ENCODE measurements at regions not wholly inside any gene's neighbourhood (a gene's known extent, or its start where the extent isn't known, plus 50 kb on each side); places are given as distances from the start of the nearest gene placed in this dataset.

- H3K4me3 ChIP-seq (ENCODE audit: control insufficient read depth, low read depth, low read length), result no peak overlapping the region
- TF ChIP-seq, protein P1, sequence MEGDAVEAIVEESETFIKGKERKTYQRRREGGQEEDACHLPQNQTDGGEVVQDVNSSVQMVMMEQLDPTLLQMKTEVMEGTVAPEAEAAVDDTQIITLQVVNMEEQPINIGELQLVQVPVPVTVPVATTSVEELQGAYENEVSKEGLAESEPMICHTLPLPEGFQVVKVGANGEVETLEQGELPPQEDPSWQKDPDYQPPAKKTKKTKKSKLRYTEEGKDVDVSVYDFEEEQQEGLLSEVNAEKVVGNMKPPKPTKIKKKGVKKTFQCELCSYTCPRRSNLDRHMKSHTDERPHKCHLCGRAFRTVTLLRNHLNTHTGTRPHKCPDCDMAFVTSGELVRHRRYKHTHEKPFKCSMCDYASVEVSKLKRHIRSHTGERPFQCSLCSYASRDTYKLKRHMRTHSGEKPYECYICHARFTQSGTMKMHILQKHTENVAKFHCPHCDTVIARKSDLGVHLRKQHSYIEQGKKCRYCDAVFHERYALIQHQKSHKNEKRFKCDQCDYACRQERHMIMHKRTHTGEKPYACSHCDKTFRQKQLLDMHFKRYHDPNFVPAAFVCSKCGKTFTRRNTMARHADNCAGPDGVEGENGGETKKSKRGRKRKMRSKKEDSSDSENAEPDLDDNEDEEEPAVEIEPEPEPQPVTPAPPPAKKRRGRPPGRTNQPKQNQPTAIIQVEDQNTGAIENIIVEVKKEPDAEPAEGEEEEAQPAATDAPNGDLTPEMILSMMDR (IDR thresholded peaks at IDR 0.05; ENCODE audit: control insufficient read depth, insufficient read depth, low read depth, low read length, missing control alignments), result no peak
- no peak for DNase-seq (ENCODE audit: low read depth)
Observed at GRCh38 chr2:129334128-129334527, 645.3 kb upstream of the RAB6C start.

- no peak for DNase-seq (ENCODE audit: low read depth)
- TF ChIP-seq, protein P1 (IDR thresholded peaks at IDR 0.05; ENCODE audit: control insufficient read depth, insufficient read depth, low read depth, low read length, missing control alignments), result no peak
- no peak overlapping the region for H3K4me3 ChIP-seq (ENCODE audit: control insufficient read depth, low read depth, low read length)
Observed at GRCh38 chr2:129334696-129335410, 644.6 kb upstream of the RAB6C start.

DNA sequence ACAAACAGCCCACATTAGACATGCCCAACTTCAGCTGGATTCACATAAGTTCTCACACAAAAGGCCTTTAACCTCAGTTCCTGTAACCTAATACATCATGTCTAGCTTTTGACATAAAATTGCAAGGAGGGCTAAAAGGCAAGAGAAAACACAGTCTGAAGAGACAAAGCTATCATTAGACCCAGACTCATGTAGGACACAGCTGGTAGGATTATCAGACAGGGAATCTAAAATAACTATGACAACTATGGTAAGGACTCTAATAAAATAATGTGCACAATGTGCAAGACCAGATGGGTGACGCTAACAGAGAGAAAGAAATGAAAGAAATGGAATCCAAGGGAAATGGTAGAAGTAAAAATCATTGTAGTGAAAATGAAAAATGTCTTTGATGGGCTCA, 643.2 kb upstream of the RAB6C start:
- no peak overlapping the region for H3K4me3 ChIP-seq (ENCODE audit: control insufficient read depth, low read depth, low read length)
- TF ChIP-seq, protein P1 (IDR thresholded peaks at IDR 0.05; ENCODE audit: control insufficient read depth, insufficient read depth, low read depth, low read length, missing control alignments), result no peak
- no peak for DNase-seq (ENCODE audit: low read depth)

- TF ChIP-seq, protein P1 (IDR thresholded peaks at IDR 0.05; ENCODE audit: control insufficient read depth, insufficient read depth, low read depth, low read length, missing control alignments), result no peak
- H3K4me3 ChIP-seq (ENCODE audit: control insufficient read depth, low read depth, low read length), result no peak overlapping the region
- DNase-seq (ENCODE audit: low read depth), result no peak
Observed at GRCh38 chr2:129337076-129337475, 642.4 kb upstream of the RAB6C start.

- no peak for DNase-seq (ENCODE audit: low read depth)
- TF ChIP-seq, protein P1 (IDR thresholded peaks at IDR 0.05; ENCODE audit: control insufficient read depth, insufficient read depth, low read depth, low read length, missing control alignments), result no peak
- H3K4me3 ChIP-seq (ENCODE audit: control insufficient read depth, low read depth, low read length), result no peak overlapping the region
Observed at GRCh38 chr2:129345540-129345939, 633.9 kb upstream of the RAB6C start.

DNA sequence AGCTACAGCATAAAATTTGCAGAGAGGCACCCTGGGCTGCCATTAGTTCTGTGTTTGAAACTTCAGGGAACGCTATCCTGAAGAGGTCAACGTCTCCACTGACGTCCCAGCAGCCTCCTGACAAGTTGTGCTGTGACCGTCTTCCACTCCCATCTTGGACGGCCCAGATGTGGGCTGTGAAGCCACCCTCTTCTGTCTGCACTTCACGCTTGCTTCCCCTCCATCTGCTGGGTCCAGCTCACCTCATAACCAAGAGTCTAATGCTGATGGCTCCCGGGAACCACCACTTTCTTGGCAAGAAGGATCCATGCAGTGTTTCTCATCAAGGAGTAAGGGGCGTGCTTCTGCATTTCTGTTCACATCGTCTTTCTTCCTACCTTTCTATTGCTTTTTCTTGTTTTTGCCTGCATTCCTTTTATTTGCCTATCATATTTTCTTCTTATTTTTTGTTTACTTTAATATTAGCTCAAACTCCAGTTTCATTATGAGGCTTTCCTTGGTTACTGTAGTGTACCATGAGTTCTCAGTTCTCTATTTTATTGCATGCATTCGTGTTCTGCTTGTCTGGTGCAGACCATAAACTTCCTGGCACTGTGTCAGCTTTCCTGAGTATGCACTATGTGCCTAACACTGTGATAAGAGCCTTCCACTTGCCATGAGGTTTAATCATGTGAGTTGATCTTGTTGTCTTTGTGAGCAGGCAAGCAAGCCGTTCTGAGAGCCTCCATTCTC, 631.8 kb upstream of the RAB6C start:
- DNase-seq (ENCODE audit: low read depth), result no peak
- H3K4me3 ChIP-seq (ENCODE audit: control insufficient read depth, low read depth, low read length), result no peak overlapping the region
- TF ChIP-seq, protein P1 (IDR thresholded peaks at IDR 0.05; ENCODE audit: control insufficient read depth, insufficient read depth, low read depth, low read length, missing control alignments), result no peak
